ENCODE measurements at regions not wholly inside any gene's neighbourhood (a gene's known extent, or its start where the extent isn't known, plus 50 kb on each side); places are given as distances from the start of the nearest gene placed in this dataset.

GRCh38 chr4:176843710-176844109 is 51.0 kb upstream of the VEGFC start:
- no peak for DNase-seq

- DNase-seq = no peak
These were observed 51.7 kb upstream of the VEGFC start for GRCh38 chr4:176844448-176844847.

- DNase-seq = no peak
These were observed 52.9 kb upstream of the VEGFC start for GRCh38 chr4:176845636-176846035.

- DNase-seq = no peak
These were observed 56.4 kb upstream of the VEGFC start for GRCh38 chr4:176849076-176849475.

GRCh38 chr4:176850436-176850835 is 57.7 kb upstream of the VEGFC start:
- DNase-seq = no peak

GRCh38 chr4:176856421-176856820 is 63.7 kb upstream of the VEGFC start:
- no peak for DNase-seq

- DNase-seq = no peak
These were observed 66.1 kb upstream of the VEGFC start for GRCh38 chr4:176858839-176859238.

GRCh38 chr4:176864238-176864637 is 71.5 kb upstream of the VEGFC start:
- DNase-seq = no peak

- no peak for DNase-seq
These were observed 76.0 kb upstream of the VEGFC start for GRCh38 chr4:176868676-176869075.

GRCh38 chr4:176872461-176872860 is 79.7 kb upstream of the VEGFC start:
- DNase-seq = no peak

GRCh38 chr4:176874721-176875445 is 82.2 kb upstream of the VEGFC start:
- no peak for DNase-seq

- no peak for DNase-seq
These were observed 82.8 kb upstream of the VEGFC start for GRCh38 chr4:176875446-176875930.

- no peak for DNase-seq
These were observed 86.8 kb upstream of the VEGFC start for GRCh38 chr4:176879380-176880116.

- no peak for DNase-seq
These were observed 89.5 kb upstream of the VEGFC start for GRCh38 chr4:176882206-176882605.

- DNase-seq = no peak
These were observed 90.4 kb upstream of the VEGFC start for GRCh38 chr4:176883108-176883550.

GRCh38 chr4:176883681-176884418 is 91.1 kb upstream of the VEGFC start:
- DNase-seq = no peak

GRCh38 chr4:176885224-176885623 is 92.5 kb upstream of the VEGFC start:
- no peak for DNase-seq

- no peak for DNase-seq
These were observed 93.4 kb upstream of the VEGFC start for GRCh38 chr4:176886135-176886534.

GRCh38 chr4:176889776-176890175 is 97.1 kb upstream of the VEGFC start:
- DNase-seq = no peak

- no peak for DNase-seq
These were observed 101.8 kb upstream of the VEGFC start for GRCh38 chr4:176894498-176894897.

- DNase-seq = no peak
These were observed 103.5 kb upstream of the VEGFC start for GRCh38 chr4:176896211-176896610.

- DNase-seq = no peak
These were observed 104.5 kb upstream of the VEGFC start for GRCh38 chr4:176897226-176897625.

GRCh38 chr4:176898791-176899190 is 106.1 kb upstream of the VEGFC start:
- no peak for DNase-seq

Data from NCI-H510A (cell line).